A673 (cell line): ENCODE measurements at regions not wholly inside any gene's neighbourhood (a gene's known extent, or its start where the extent isn't known, plus 50 kb on each side); places are given as distances from the start of the nearest gene placed in this dataset.

ENCODE experiments used
- CTCF ChIP-seq: fragments of 300-800, 200-600 bp; sonication (generic); conservative IDR thresholded peaks from 2 replicates; pipeline ENCODE4 v1.5.1; 2017; ENCODE audit warnings: low read depth, mild to moderate bottlenecking, antibody characterized with exemption, low read length, moderate library complexity, mixed read lengths
- EZH2 ChIP-seq: fragments of 200-600 bp; sonication (generic); IDR thresholded peaks from 2 replicates; pipeline ENCODE4 v1.6.1; 2017; ENCODE audit warnings: borderline replicate concordance, low read depth, mild to moderate bottlenecking, mixed read lengths, antibody characterized with exemption, low read length; ENCODE audit not compliant: poor library complexity, severe bottlenecking

- TF ChIP-seq CTCF (no peak), EZH2 (no peak)
Observed at GRCh38 chr20:6708010-6708409, 59.5 kb upstream of the BMP2 start.
